ENCODE measurements at regions not wholly inside any gene's neighbourhood (a gene's known extent, or its start where the extent isn't known, plus 50 kb on each side); places are given as distances from the start of the nearest gene placed in this dataset.

GRCh38 chr3:19815805-19816204 is 118.2 kb downstream of the EFHB start:
- TF ChIP-seq CTCF (conservative IDR thresholded peaks at IDR 0.05 in 1 of 2, IDR thresholded peaks at IDR 0.05 in 1 of 2; ENCODE audit: extremely low read depth in 1 of 2, insufficient read depth in 1 of 2, low read depth in 1 of 2, low read length in 2 of 2) (no peak), EZH2 (IDR thresholded peaks at IDR 0.05; ENCODE audit: borderline replicate concordance, low read length) (no peak)

All from mammary epithelial cell (primary cell).